22Rv1 (cell line): ENCODE measurements at regions not wholly inside any gene's neighbourhood (a gene's known extent, or its start where the extent isn't known, plus 50 kb on each side); places are given as distances from the start of the nearest gene placed in this dataset.

Source experiments
- ZFX ChIP-seq: fragments of 450-650 bp; IDR thresholded peaks from 2 replicates; pipeline ENCODE4 v1.6.1; 2017; ENCODE audit warnings: antibody characterized with exemption, borderline replicate concordance
- TF ChIP-seq, protein P1 (sequence below): fragments of 450-650 bp; IDR thresholded peaks from 2 replicates; pipeline ENCODE4 v1.5.1; 2017; ENCODE audit warnings: mild to moderate bottlenecking

DNA sequence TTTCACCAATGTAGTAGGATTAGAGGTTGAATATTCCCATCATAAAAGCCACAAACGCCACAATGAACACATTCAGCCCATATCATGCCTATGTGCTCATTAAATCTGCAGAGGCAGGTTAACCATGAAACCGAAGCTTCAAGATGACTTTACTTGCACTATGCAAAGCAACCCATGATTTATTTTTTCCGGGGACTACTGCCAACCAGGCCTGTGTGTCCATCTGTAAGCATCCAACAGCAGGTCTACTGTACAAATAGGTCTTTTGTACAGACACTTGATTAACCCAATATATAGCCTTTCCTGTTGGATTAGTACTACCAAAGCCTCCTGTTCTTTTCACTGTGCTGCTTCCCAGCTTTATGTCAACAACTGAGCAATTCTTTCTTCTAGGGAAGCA, 104.9 kb upstream of the CDH10 start:
- TF ChIP-seq, protein P1, sequence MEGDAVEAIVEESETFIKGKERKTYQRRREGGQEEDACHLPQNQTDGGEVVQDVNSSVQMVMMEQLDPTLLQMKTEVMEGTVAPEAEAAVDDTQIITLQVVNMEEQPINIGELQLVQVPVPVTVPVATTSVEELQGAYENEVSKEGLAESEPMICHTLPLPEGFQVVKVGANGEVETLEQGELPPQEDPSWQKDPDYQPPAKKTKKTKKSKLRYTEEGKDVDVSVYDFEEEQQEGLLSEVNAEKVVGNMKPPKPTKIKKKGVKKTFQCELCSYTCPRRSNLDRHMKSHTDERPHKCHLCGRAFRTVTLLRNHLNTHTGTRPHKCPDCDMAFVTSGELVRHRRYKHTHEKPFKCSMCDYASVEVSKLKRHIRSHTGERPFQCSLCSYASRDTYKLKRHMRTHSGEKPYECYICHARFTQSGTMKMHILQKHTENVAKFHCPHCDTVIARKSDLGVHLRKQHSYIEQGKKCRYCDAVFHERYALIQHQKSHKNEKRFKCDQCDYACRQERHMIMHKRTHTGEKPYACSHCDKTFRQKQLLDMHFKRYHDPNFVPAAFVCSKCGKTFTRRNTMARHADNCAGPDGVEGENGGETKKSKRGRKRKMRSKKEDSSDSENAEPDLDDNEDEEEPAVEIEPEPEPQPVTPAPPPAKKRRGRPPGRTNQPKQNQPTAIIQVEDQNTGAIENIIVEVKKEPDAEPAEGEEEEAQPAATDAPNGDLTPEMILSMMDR = no peak
- no peak for TF ChIP-seq ZFX
